NCI-H2227 treated with DMSO at 0.1 percent for 48 hours (cell line): ENCODE measurements at regions not wholly inside any gene's neighbourhood (a gene's known extent, or its start where the extent isn't known, plus 50 kb on each side); places are given as distances from the start of the nearest gene placed in this dataset.
"Not testable (repeated sequence)": the region's sequence is repeated elsewhere in the genome, so short reads cannot be mapped to it uniquely, and the experiment has no call there.

Experiments
- DNase-seq: peaks from one replicate; lab custom pipeline; 2025; lab: John Stamatoyannopoulos, UW

DNA sequence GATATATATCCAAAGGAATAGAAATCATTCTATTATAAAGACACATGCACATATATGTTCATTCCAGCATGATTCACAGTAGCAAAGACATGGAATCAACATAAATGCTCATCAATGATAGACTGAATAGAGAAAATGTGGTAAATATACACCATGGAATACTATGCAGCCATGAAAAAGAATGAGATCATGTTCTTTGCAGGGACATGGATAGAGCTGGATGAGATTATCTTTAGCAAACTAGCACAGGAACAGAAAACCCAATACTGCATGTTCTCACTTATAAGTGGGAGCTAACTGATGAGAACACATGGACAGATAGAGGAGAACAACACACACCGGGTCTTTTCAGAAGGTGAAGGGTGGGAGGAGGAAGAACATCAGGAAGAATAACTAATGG lies 1318.6 kb downstream of the PCDH19 start:
- no peak for DNase-seq

GRCh38 chrX:99078301-99078700 lies 1331.8 kb downstream of the PCDH19 start:
- DNase-seq: no peak

DNA sequence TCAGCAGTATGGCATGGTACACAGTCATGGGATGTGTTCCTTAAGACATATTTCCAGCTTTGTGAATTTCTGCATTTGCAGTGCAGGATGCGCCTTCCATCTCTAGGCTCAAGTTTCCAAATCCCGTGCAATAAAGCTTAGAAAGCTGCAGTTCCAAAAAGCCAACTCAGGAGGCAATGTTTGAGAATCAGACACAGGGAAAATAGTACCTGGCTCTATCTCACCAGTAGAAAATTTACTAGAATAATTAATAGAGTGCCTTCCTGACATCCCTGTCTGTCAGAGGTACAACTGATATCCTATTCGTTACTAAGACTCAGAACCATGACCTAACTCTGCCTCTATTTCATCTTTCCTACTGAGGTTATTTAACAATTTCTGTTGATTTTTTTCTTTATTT lies 1333.0 kb downstream of the PCDH19 start:
- DNase-seq: no peak

GRCh38 chrX:99073551-99073950 lies 1336.5 kb downstream of the PCDH19 start:
- DNase-seq: no peak

DNA sequence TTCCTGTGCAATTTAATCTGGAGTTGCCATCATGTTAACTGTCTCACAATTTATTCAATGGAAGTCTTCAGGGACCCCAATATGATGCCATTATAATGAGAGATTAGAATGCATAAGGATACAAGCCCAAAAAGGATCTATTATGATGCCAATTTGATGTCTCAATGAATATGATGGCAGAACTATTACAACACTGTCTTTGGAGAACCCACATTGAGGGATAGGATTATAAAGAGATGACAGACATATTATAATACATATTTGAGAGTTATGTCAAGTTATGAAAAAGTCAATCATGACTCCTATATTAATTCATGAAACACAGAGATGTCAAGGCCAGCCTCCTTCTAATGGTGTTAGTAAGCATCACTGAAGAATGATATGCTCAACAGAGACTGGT lies 1358.4 kb downstream of the PCDH19 start:
- DNase-seq: no peak

DNA sequence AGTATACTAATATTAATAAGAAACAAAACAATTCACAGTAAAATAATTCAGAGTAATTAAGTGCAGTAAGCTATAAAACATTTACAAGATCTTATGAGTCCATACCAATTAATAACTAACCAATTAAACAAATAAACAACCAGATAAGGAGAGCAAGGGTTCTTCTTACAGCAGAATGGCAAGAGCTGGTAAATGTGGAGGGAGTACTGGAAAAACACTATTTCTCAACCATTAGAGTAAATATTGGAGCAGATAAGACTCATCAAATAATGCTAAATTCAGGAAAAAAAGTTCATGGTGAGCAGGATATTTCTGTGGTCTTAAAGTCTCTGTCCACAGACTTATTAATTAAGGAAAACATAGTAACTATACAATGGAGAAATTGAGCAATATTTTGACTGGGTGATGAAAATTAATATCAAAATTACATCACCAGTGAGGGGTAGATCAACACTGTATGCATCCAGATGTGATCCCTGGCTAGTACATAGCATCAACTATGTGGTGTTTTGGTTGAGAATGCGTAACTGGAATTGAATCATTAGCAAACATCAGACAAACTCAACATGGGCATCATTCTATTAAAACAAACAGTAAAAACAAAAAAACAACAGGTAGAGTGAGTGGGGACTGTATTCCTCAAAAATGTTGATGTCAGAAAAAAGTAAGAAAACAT lies 1376.7 kb downstream of the PCDH19 start:
- DNase-seq: no peak

GRCh38 chrX:99010957-99011356 lies 1399.1 kb downstream of the PCDH19 start:
- DNase-seq: no peak

GRCh38 chrX:99001286-99001685 lies 1408.8 kb downstream of the PCDH19 start:
- no peak for DNase-seq

DNA sequence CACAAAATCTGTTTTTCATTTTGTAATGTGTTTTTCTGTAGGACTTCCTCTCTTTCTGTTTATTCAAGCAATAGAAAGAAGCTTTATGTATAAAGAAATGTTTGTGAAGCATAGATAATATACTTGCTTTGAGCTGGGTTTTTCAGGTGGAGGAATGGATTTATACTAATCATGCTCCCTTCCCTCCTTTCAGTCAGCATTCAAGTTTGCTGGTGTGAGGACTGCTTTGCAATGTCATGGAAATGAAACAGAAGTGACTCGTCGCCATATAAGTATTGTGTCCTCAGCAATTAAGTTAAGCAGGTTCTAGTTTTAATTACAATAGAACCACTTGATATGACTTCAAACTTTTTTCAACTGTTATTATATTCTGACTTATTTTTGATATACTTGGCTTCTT lies 1447.1 kb downstream of the PCDH19 start:
- DNase-seq: no peak

- no peak for DNase-seq
Observed at GRCh38 chrX:98956014-98956413, 1454.1 kb downstream of the PCDH19 start.

DNA sequence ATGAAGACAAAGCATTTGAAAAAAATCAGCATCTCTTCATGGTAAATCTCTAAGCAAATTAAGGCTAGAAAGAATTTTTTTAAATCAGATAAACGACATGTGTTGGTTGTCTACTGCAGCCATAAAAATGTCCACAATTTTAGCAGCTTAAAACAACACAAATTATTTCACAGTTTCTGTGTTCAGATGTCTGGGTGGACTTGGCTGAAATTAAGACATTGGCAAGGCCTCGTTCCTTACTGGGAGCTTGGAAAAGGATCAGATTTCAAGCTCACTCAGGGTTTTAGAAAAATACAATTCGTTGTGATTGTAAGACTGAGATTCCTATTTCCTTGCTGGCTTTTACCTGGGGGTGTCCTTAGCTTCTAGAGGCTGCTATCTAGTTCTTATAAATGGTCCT lies 1470.6 kb downstream of the PCDH19 start:
- no peak for DNase-seq

DNA sequence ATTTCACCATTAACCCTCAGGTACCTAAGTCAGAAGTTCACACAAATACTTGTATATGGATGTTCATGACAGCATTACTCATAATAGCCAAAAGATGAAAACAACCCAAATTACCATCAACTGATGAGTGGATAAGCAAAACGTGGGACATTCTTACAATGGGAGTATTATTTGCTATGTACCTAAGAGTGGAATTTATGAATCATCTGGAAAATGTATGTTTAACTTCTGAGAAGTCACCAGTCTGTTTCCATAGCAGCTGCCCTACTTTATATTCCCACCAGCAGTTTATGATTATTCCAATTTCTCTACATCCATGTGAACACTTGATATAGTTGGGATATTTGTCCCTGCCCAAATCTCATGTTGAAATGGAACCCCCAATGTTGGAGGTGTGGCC lies 1478.9 kb downstream of the PCDH19 start:
- no peak for DNase-seq

DNA sequence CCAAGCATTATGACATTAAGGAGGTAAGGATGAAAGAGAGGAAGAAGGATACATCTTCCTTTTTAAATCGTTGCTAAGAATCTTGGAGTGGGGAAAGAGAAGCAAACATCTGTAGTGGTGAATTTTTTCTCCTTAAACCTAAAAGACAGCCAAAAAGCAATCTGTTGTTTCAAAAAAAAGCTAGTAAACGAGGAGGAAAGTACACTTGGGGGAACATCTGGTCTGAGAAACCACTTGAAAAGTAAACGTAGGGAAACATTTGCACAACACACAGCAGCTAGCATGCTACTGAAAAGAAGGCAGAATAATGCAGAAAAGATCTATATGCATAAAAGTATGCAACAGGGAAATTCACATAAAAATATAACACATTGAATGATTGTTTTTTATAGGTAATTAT lies 1485.6 kb downstream of the PCDH19 start:
- no peak for DNase-seq

DNA sequence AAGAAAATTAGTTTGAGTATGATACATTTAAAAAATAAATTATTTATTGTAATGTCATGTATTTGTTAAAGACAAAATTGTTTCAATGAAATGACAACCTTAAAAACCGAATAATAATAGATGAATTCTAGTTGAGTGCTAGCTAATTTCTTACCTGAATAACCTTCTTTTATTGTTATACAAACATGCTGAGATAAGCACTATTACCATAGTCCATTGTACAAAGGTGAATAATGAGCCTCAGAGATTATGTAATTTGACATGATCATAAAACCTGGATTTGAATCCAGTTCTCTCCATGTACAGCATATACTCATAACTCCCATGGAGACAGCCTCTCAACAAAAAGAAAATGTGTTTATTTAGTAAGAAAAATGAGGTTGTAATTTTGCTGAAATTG lies 1512.9 kb downstream of the PCDH19 start:
- no peak for DNase-seq

DNA sequence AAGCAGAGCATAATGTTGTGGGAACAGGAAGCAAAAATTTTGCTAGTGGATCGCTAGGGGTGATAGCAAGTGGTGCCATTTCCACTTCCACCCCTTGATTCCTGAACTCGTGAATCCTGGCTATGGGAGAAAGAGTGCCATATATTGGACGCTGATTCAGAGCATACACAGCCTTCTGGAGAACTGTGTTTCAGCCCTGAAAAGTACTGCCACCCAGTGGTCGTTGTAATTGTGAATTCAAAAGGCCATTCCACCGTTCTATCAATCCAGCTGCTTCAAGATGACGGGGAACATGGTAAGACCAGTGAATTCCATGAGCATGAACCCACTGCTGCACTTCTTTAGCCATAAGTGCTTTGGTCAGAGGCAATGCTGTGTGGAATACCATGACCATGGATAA lies 1559.4 kb downstream of the PCDH19 start:
- not testable (repeated sequence) for DNase-seq
